Fibroblast of mammary gland (primary cell): ENCODE measurements at regions not wholly inside any gene's neighbourhood (a gene's known extent, or its start where the extent isn't known, plus 50 kb on each side); places are given as distances from the start of the nearest gene placed in this dataset.
A peak's percentile ranks its signal among the peaks of the same experiment; 100 is the strongest.

Experiments
- DNase-seq: peaks from one replicate; pipeline ENCODE4 v3.0.0-alpha.2; 2010; ENCODE audit warnings: low read depth
- H3K4me3 ChIP-seq: 2 replicates; pipeline ENCODE4 v1.5.1; 2011; ENCODE audit warnings: low read depth, mild to moderate bottlenecking, low read length, moderate library complexity; ENCODE audit not compliant: control insufficient read depth
- TF ChIP-seq, protein P1 (sequence below): conservative IDR thresholded peaks from 2 replicates; pipeline ENCODE4 v1.5.1; 2011; ENCODE audit warnings: low read depth, low read length, inconsistent platforms; ENCODE audit not compliant: control insufficient read depth, insufficient read depth

DNA sequence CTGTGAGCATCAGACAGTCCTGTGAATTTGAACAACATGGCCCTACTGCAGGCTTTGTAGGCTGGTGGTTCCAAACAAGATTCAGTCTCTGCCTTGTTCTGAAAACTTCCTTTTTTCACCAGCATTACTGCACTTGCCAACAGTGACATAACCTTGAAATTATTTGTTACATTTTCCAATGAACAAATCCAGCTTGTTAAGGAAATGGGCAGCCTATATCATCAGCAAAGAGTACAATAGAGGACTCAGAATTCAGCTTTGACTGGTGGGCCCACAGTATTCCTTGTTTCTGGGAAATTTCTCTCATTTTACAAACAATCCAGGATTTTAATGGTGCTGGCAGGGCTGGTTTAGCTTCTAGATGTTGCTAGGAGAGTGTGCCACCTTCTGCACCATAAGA is 703.7 kb upstream of the FZD8 start:
- TF ChIP-seq, protein P1, sequence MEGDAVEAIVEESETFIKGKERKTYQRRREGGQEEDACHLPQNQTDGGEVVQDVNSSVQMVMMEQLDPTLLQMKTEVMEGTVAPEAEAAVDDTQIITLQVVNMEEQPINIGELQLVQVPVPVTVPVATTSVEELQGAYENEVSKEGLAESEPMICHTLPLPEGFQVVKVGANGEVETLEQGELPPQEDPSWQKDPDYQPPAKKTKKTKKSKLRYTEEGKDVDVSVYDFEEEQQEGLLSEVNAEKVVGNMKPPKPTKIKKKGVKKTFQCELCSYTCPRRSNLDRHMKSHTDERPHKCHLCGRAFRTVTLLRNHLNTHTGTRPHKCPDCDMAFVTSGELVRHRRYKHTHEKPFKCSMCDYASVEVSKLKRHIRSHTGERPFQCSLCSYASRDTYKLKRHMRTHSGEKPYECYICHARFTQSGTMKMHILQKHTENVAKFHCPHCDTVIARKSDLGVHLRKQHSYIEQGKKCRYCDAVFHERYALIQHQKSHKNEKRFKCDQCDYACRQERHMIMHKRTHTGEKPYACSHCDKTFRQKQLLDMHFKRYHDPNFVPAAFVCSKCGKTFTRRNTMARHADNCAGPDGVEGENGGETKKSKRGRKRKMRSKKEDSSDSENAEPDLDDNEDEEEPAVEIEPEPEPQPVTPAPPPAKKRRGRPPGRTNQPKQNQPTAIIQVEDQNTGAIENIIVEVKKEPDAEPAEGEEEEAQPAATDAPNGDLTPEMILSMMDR = no peak
- no peak overlapping the region for H3K4me3 ChIP-seq
- DNase-seq = peak; percentile 23

DNA sequence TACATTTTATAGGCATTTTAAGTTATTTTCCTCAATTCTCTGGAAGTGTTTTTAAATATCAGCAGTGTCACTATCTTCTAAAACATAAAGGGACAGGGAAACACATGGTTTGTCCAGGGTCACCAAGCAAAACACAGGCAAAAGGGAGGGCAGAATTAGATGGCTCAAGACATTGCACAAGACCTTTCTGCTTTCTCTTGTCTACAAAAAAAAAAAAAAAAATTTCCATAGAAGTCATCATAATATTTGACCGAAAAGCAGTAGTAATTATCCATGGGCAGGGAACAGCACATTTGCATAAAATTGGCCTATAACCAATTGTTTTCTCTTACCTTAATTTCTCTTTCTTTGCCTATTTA is 703.1 kb upstream of the FZD8 start:
- H3K4me3 ChIP-seq = no peak overlapping the region
- no peak for DNase-seq
- TF ChIP-seq, protein P1 = no peak

DNA sequence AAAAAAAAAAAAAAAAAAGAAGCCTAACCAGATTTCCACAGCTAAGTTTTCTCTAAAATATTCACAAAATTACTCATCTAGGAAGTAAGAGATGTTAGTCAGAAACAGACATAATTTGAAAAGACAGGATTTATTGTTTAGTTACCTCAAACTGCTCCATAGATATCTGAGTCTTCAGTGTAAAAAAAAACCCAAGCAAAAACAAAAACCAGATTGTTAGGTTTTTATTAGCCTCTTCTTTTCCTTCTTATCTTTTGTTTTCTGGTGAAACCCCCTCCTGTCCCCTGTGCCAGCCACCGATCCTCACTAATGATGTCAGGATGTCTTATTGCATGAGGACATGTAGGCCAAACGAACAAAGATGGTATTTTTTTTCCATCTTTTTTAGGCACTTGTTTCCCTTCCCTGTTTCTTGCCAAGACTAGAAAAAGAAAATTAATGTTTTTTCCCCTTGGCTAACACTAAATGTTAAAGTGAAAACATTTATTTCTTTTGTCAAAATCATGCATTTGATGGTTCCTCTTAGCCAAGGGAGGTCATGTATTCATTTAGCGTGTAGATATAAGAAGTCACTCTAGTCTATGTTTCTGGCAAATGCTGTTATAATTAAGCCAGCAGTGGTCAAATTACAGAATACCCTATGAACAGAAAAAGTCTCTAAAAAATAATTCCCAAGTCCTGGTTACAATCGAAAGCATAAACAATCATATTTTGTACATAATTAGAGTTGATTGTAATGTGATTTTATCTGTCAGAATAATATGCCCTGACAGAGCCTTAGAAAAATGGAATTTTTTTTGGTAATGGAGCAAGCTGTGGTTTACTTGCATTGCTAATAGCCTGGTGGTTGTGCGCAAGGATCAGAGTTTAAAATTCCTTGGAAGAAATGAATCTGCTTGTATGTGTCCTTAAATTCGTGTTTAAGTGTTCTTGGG is 702.4 kb upstream of the FZD8 start:
- no peak overlapping the region for H3K4me3 ChIP-seq
- TF ChIP-seq, protein P1 = no peak
- peak; percentile 53 for DNase-seq

DNA sequence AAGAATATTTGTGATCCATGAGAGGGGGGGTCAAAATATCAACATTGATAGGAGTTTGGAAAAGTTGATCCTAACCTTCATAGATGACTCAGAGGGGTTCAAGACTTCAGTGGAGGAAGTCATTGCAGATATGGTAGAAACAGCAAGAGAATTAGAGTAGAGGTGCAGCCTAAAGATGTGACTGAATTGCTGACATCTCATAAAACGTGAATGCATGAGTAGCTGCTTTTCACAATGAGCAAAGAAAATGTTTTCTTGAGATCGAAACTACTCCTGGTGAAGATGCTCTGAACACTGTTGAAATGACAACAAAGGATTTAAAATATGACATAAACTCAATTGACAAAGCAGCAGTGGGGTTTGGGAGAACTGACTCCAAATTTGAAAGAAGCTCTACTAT is 700.7 kb upstream of the FZD8 start:
- DNase-seq = no peak
- no peak overlapping the region for H3K4me3 ChIP-seq
- TF ChIP-seq, protein P1 = no peak

DNA sequence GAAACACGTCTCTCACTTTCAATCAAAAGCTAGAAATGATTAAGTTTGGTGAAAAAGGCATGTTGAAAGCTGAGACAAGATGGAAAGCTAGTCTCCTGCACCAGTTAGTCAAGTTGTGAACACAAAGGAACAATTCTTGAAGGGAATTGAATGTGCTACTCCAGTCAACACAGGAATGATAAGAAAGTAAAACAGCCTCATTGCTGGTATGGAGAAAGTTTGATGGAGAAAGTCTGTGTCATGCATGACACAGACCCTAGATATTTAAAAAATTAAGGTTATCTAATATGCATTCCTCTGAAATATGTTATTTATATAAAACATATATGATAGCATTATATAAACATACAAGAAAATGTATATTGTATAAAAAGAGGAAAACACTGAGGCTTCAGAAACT is 699.4 kb upstream of the FZD8 start:
- DNase-seq = no peak
- TF ChIP-seq, protein P1 = no peak

DNA sequence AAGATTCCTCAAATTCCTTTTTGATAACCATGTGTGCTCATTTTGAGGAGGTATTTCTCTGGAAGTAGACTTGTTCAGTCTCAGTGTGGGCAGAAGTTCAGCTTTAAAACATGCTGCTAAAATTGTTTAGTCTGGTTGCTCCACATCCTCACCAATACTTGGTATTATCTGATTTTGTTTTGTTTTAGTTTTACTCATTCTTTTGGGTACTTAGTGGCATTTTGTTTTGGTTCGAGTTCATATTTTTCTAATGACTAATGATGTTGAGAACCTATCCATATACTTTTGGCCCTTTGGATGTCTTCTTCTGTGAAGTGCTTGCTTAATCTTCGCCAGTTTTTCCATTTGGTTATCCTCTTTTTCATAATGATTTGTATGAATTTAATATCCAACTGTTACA is 694.2 kb upstream of the FZD8 start:
- DNase-seq = peak; percentile 14
- H3K4me3 ChIP-seq = no peak overlapping the region
- TF ChIP-seq, protein P1 = no peak

More for the DNA sequence above, 699.4 kb upstream of the FZD8 start:
- no peak overlapping the region for H3K4me3 ChIP-seq

DNA sequence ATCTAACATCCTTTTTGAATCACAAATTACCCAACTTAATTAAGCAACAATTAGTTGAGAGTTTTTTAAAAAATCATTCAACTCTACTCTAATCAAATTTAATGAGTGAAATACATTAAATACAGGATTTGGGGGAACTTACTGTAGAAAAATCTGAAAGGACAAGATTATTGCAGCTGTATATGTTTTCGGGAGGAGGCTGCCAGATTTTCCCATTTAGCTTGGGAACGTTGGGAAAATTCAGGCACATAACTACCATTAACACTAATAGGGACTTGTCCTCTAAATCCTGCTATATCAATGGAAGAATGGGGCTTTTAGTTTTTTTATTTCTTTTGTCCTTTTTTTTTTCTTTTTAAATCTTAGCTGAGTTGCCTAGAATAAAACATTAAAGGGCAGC is 691.4 kb upstream of the FZD8 start:
- TF ChIP-seq, protein P1 = no peak
- no peak overlapping the region for H3K4me3 ChIP-seq
- DNase-seq = no peak
